ENCODE measurements at regions not wholly inside any gene's neighbourhood (a gene's known extent, or its start where the extent isn't known, plus 50 kb on each side); places are given as distances from the start of the nearest gene placed in this dataset.

DNA sequence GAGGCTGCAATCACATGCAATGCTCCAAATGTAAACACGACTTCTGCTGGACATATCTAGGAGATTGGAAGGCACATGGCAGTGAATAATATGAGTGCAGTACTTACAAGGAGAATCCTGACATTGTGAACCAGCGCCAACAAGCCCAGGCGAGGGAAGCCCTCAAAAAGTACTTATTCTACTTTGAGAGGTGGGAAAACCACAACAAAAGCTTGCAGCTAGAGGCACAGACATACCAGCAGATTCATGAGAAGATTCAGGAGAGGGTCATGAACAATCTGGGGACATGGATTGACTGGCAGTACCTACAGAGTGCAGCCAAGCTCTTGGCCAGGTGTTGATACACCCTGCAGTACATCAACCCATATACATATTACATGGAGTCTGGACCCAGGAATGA is 475.7 kb upstream of the CDH2 start:
- H4K8ac ChIP-seq (ENCODE audit: extremely low read depth, insufficient read depth, low read length), result no peak overlapping the region
- no peak overlapping the region for H4K91ac ChIP-seq (replicated peaks; ENCODE audit: insufficient read length, low read length)
- no peak overlapping the region for H3K4me3 ChIP-seq (ENCODE audit: extremely low read depth in 1 of 4, insufficient read depth in 2 of 4, low read depth in 3 of 4, low read length in 4 of 4)
- H2BK20ac ChIP-seq (ENCODE audit: low read length), result no peak overlapping the region
- H4K20me1 ChIP-seq (replicated peaks in 1 of 2; ENCODE audit: control insufficient read depth in 1 of 2, insufficient read depth in 2 of 2, low read length in 2 of 2), result no peaks in the 10 kb centered on the region
- CTCF ChIA-PET (ENCODE audit: partially characterized antibody), result no interaction called here
- H3K56ac ChIP-seq (replicated peaks; ENCODE audit: insufficient read length, low read depth, low read length), result no peak overlapping the region
- no peak overlapping the region for H3K4me2 ChIP-seq (ENCODE audit: insufficient read depth in 1 of 2, low read depth in 2 of 2, low read length in 2 of 2)
- H3K4ac ChIP-seq (replicated peaks; ENCODE audit: insufficient read length, low read depth, low read length), result no peak overlapping the region
- FAIRE-seq (no peak), DNase-seq (ENCODE audit: low read depth in 1 of 2, low spot score in 2 of 2) (no peak)
- no peaks in the 10 kb centered on the region for H3K79me1 ChIP-seq (ENCODE audit: low read depth, low read length)
- H3K4me1 ChIP-seq (replicated peaks in 1 of 4; ENCODE audit: control insufficient read depth in 3 of 4, insufficient read depth in 4 of 4, low read length in 3 of 4), result no peaks in the 10 kb centered on the region
- TF ChIP-seq GABPA (IDR thresholded peaks at IDR 0.05; ENCODE audit: borderline replicate concordance, insufficient read depth, low read length) (no peak), POU5F1 (IDR thresholded peaks at IDR 0.05; ENCODE audit: low read depth, low read length) (no peak)
- H2AFZ ChIP-seq (ENCODE audit: low read length), result no peak overlapping the region
- no peaks in the 10 kb centered on the region for H3K36me3 ChIP-seq (ENCODE audit: control insufficient read depth in 2 of 4, insufficient read depth in 4 of 4, low read length in 3 of 4)
- H3K27me3 ChIP-seq (replicated peaks in 1 of 4; ENCODE audit: control insufficient read depth in 3 of 4, extremely low read depth in 1 of 4, insufficient read depth in 3 of 4, low read length in 3 of 4), result no peaks in the 10 kb centered on the region
- no peak overlapping the region for H3K9ac ChIP-seq (replicated peaks in 1 of 4; ENCODE audit: extremely low read depth in 1 of 4, low read depth in 3 of 4, low read length in 3 of 4)
- no peak overlapping the region for H4K5ac ChIP-seq (ENCODE audit: insufficient read length, low read depth, low read length)
- no peaks in the 10 kb centered on the region for H3K79me2 ChIP-seq (ENCODE audit: control insufficient read depth in 1 of 2, insufficient read depth in 2 of 2, low read length in 2 of 2)
- H3K14ac ChIP-seq (ENCODE audit: insufficient read length), result no peak overlapping the region
- no peak overlapping the region for H3K23ac ChIP-seq (ENCODE audit: insufficient read length)
- WGBS, 2 experiments (ENCODE audit: extremely low coverage in 1 of 2, insufficient coverage in 1 of 2, insufficient read length in 1 of 2, insufficient replicate concordance in 2 of 2, low coverage in 1 of 2, low lambda C conversion rate in 2 of 2, missing lambda C conversion rate in 1 of 2), result 96% methylated on average over 3 of the region's 3 CpGs; no CpG with 5 or more reads in 1 of the 2 experiments
- H2BK15ac ChIP-seq (ENCODE audit: low read length), result no peak overlapping the region
- H3K9me3 ChIP-seq (ENCODE audit: insufficient read depth in 2 of 2, low read depth in 1 of 2, low read length in 1 of 2), result no peaks in the 10 kb centered on the region
- no peak overlapping the region for H2BK120ac ChIP-seq (replicated peaks; ENCODE audit: low read depth, low read length)
- no peak overlapping the region for H3K27ac ChIP-seq (ENCODE audit: low read depth, low read length)
- no peak overlapping the region for H2BK12ac ChIP-seq (ENCODE audit: low read depth, low read length)
- H2AK5ac ChIP-seq (ENCODE audit: low read depth, low read length), result no peak overlapping the region
- no peak overlapping the region for H2BK5ac ChIP-seq (ENCODE audit: low read depth, low read length)
- no peak overlapping the region for H3K18ac ChIP-seq (ENCODE audit: extremely low read depth, low read length)
- H3K23me2 ChIP-seq (ENCODE audit: low read depth, low read length), result no peaks in the 10 kb centered on the region
- POLR2A ChIA-PET (ENCODE audit: partially characterized antibody), result no interaction called here
